Body of pancreas (tissue), 4 donors: ENCODE measurements at regions not wholly inside any gene's neighbourhood (a gene's known extent, or its start where the extent isn't known, plus 50 kb on each side); places are given as distances from the start of the nearest gene placed in this dataset.

Experiments used
- CTCF ChIP-seq, 7 experiments: fragments of 450-650 bp in 4 of 7; fragments of 200-600 bp in 3 of 7; sonication (generic) in 3 of 7; IDR thresholded peaks; one replicate each; pipeline ENCODE4 v1.5.1; 2016 to 2019; ENCODE audit warnings: antibody characterized with exemption in 7 of 7
- POLR2A ChIP-seq, 3 donors: fragments of 450-650 bp; IDR thresholded peaks; one replicate each; pipeline ENCODE4 v1.6.1; 2016; ENCODE audit warnings: antibody characterized with exemption in 3 of 3, mild to moderate bottlenecking in 2 of 3

- TF ChIP-seq CTCF (IDR thresholded peaks at IDR 0.05) = no peak
- TF ChIP-seq POLR2A (IDR thresholded peaks at IDR 0.05) = no peak
Observed at GRCh38 chr13:38264363-38265131, 85.1 kb upstream of the UFM1 start.
